GM06990 (cell line): ENCODE measurements at regions not wholly inside any gene's neighbourhood (a gene's known extent, or its start where the extent isn't known, plus 50 kb on each side); places are given as distances from the start of the nearest gene placed in this dataset.

Source experiments
- DNase-seq: peaks from one replicate; pipeline ENCODE4 v3.0.0-alpha.2; 2011; ENCODE audit not compliant: insufficient read length; ENCODE audit errors: extremely low read depth
- H3K27me3 ChIP-seq: replicated peaks from 2 replicates; pipeline ENCODE4 v1.6.0; 2011; ENCODE audit warnings: low read length; ENCODE audit not compliant: control insufficient read depth, insufficient read depth
- H3K36me3 ChIP-seq: 2 replicates; pipeline ENCODE4 v1.5.1; 2011; ENCODE audit warnings: low read length; ENCODE audit not compliant: control insufficient read depth, insufficient read depth
- H3K4me3 ChIP-seq: replicated peaks from 2 replicates; pipeline ENCODE4 v1.5.1; 2011; ENCODE audit warnings: low read depth, mild to moderate bottlenecking, control low read depth, low read length
- TF ChIP-seq, protein P1 (sequence below): IDR thresholded peaks from 2 replicates; pipeline ENCODE4 v1.5.1; 2011; ENCODE audit warnings: low read length, control low read depth, mild to moderate bottlenecking, inconsistent platforms; ENCODE audit not compliant: insufficient read depth, poor library complexity, severe bottlenecking

- TF ChIP-seq, protein P1, sequence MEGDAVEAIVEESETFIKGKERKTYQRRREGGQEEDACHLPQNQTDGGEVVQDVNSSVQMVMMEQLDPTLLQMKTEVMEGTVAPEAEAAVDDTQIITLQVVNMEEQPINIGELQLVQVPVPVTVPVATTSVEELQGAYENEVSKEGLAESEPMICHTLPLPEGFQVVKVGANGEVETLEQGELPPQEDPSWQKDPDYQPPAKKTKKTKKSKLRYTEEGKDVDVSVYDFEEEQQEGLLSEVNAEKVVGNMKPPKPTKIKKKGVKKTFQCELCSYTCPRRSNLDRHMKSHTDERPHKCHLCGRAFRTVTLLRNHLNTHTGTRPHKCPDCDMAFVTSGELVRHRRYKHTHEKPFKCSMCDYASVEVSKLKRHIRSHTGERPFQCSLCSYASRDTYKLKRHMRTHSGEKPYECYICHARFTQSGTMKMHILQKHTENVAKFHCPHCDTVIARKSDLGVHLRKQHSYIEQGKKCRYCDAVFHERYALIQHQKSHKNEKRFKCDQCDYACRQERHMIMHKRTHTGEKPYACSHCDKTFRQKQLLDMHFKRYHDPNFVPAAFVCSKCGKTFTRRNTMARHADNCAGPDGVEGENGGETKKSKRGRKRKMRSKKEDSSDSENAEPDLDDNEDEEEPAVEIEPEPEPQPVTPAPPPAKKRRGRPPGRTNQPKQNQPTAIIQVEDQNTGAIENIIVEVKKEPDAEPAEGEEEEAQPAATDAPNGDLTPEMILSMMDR, result no peak
- Histone ChIP-seq H3K27me3 (no peaks in the 10 kb centered on the region), H3K36me3 (no peaks in the 10 kb centered on the region), H3K4me3 (no peak overlapping the region)
- no peak for DNase-seq
These were observed 863.7 kb downstream of the GALR1 start for GRCh38 chr18:78113136-78113939.

DNA sequence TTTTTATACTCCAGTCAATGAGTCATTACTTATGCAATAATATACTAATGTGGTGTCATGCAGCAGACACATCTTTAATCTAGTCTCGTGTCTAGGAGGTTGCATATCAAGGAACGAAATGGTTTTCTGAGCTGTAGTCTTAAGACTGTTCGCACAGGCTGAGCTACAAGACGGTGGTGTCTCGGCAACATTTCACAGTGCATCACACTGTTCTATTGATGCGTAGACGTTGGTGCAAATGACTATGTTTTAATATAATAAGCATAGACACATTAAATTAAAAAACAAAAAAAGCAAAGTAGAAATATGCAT lies 864.2 kb downstream of the GALR1 start:
- no peaks in the 10 kb centered on the region for H3K36me3 ChIP-seq
- no peak for DNase-seq
- H3K4me3 ChIP-seq, result no peak overlapping the region
- TF ChIP-seq, protein P1, result no peak
- H3K27me3 ChIP-seq, result no peaks in the 10 kb centered on the region

DNA sequence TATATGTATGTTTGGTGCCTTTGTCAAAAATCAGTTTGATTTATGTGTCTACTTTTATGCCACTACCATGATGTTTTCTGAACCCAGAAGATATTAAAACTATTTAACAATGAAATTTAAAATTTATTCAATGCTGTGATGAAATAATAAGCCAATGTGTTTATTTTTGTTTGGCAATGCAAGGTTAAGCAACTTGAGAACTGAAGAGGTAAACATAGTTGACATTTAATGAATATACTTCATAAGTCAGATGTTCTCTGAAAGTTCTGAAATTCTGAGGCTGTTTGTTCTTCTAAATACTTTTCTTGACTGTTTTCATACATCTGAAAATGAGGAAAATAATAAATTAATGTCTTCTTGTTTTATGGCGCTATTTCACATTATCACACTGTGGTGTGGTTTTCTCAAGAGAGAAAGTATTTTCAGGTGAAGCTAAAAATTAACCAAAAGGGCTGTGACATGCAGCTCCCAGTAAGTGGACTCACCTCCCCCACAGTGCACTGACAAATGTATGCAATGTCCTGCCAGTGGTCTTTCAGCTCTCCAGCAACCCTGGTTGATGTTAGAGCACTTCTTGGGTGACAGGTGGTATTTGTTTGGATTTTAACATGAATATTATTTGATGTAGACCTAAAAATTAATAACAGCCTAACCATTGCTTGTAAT lies 863.6 kb upstream of the SALL3 start:
- TF ChIP-seq, protein P1, result no peak
- no peaks in the 10 kb centered on the region for H3K27me3 ChIP-seq
- no peak overlapping the region for H3K4me3 ChIP-seq

GRCh38 chr18:78123144-78123909 lies 856.3 kb upstream of the SALL3 start:
- Histone ChIP-seq H3K36me3 (no peaks in the 10 kb centered on the region), H3K4me3 (no peak overlapping the region), H3K27me3 (no peaks in the 10 kb centered on the region)
- TF ChIP-seq, protein P1, result no peak
- DNase-seq, result no peak

More for the DNA sequence above, 863.6 kb upstream of the SALL3 start:
- DNase-seq, result no peak
- H3K36me3 ChIP-seq, result no peaks in the 10 kb centered on the region

DNA sequence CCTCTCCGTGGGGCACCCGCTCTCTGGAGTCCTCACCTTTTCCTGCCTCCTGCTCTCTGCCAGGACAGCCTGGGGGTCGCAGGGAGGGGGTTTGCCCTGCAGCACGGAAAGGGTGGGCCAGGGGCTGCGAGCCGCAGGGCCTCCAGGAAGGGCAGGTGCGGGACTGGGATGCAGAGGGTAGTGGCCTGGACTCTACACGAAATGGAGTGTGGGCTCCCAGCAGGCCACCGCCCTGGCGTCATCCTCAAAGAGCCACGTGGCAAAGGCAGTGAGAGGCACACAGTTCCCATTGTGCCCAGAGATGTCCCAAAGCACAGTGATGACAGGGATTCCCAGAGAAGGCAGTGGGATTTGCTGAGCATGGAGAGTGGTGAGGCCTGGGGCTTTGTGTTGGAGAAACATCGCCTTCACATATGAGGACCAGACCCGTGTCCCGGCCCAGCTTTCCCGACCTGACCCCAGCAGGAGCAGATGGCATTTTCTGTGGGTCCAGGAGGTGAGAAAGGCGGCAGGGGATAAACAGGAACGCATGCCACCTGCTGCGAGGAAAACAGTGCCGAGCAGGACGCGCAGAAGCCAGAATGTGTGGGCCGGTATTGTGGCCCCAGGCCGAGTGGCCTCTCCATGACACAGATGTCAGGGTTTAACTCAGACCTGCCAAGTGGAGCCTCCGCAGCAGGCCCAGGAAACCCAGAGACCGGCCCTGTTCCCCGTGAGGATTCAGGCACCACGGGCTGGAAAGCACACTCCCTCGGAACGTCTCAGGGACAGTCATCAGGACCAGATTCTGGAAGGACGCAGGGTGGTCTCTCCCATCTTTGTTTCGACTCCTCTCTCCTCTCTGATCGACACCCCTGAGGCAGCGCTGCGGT lies 855.5 kb upstream of the SALL3 start:
- no peak for DNase-seq
- no peaks in the 10 kb centered on the region for H3K27me3 ChIP-seq
- TF ChIP-seq, protein P1, result no peak
- H3K36me3 ChIP-seq, result no peaks in the 10 kb centered on the region
- no peak overlapping the region for H3K4me3 ChIP-seq
